Stimulated activated CD4-positive, alpha-beta T cell treated with anti-CD3 and anti-CD28 coated beads, Interleukin-4, amount 100 ng/mL, for 4 hours (primary cell): ENCODE measurements at regions not wholly inside any gene's neighbourhood (a gene's known extent, or its start where the extent isn't known, plus 50 kb on each side); places are given as distances from the start of the nearest gene placed in this dataset.

ENCODE experiments used
- DNase-seq, 2 experiments: peaks; one replicate each; pipeline ENCODE4 v3.0.0-alpha.2; 2020

DNA sequence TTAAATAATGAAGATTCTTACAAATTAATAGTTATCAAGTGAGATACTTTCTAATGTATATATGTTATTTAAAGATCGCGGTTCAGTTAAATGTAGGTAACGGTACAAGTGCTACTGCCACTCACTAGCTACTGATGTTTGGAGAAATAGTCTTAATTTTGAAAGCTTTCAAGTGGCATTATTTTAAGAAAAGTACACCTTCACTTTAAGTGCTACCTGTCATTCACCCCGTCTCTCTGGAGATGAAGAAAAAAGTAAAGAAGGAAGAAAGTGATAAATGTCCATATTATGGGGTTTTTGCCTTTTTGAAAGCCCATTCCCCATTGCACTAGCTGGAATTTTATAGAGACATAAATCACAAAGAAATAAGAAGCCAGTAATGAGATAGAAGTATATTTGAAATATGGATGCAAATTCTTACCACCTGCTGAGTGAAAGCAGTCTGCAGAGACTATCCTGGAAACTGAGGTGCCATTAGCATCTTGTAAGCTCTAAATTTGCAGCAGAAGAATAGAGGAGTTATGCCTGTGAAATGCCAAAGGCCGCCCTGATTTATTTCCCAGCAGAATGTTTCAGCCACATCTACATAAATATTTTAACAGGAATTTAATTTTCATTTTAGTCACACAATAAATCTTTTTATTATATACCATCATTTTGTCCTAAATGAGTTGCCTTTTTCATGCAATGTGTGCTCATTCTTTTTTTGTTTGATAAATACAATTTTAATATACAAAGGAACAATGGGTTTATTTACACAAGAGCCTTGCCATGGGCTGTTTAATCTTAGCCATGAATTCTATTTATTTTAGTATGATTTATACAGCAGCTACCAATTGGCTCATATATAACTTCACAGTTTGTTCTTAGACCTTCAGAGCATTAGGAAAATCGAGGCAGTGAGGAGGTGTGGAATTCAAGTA lies 489.9 kb upstream of the RAG2 start:
- no peak for DNase-seq

DNA sequence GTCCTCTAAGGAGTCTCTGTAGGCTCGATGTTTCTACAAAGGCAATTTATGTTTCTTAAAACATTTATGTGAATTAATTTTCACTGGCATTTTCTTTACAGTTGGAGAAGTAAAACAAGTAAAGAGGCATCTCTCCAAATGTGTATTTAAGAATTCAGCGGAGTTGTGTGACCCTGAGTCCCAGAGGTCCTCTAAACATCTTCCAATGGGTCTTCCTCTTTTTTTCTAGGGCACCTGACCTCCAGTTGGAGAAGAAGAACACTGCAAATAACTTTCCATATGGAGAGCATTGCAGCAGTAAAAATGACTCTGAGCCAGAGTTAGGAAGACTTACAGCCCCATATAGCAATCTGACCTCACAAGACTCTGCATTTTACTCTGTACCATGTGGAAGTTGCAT lies 480.5 kb upstream of the RAG2 start:
- no peak for DNase-seq

DNA sequence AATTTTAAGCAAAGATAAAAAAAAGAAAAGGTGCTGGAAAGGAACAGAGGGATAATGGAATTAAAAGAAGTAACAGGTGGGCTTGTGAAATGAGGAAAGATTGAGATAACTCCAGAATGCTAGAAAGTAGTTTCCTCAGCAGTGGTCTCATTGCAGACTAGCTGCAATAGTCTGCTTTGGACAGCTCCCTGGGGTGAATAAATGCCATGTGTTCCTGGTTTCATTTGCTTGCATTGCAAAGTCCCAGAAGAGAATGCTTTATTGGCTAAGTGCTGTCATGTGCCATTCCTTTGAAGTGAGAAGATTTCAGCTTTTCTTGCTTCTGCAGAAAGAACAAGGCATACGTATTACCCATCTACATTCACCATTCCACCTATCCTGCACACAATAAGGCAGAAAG lies 478.8 kb upstream of the RAG2 start:
- DNase-seq = no peak

GRCh38 chr11:37072538-37073055 lies 474.6 kb upstream of the RAG2 start:
- DNase-seq = no peak

- DNase-seq = no peak
Observed at GRCh38 chr11:37050311-37050710, 452.3 kb upstream of the RAG2 start.

GRCh38 chr11:37040921-37041320 lies 442.9 kb upstream of the RAG2 start:
- no peak for DNase-seq

- DNase-seq = no peak
Observed at GRCh38 chr11:37038911-37039310, 440.9 kb upstream of the RAG2 start.

DNA sequence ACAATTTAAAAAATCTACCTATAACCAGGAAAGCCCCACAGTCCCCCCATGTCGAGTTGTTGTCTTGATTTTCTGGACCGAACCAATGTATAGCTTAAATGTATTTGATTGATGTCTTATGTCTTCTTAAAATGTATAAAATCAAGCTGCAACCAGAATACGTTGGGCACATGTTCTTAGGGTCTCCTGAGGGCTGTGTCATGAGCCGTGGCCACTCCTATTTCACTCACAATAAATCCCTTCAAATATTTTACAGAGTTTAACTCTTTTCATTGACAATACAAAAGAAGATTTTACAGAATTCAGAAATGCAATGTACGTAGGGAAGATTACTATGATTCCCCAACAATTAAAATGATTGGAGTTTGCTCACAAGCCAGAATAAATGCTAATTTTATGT lies 428.7 kb upstream of the RAG2 start:
- no peak for DNase-seq

DNA sequence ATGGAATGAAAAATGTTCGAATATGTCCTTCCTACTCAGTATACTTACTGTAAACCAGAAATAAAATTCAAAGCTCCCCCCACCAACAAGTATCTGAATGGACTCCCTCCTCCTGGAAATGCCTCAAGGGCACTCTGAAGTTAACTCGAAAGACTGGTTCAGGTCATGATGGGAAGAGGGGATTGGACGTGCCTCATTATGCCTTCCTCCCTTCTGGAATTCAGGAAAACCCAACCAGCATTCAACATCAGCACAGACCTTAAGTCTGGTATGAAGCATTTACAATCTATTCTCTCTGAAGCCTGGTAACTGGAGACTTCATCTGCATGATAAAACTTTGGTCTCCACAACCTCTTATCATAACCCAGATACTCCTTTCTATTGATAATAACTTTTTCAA lies 428.3 kb upstream of the RAG2 start:
- DNase-seq = no peak

- no peak for DNase-seq
Observed at GRCh38 chr11:37006563-37006962, 408.5 kb upstream of the RAG2 start.

DNA sequence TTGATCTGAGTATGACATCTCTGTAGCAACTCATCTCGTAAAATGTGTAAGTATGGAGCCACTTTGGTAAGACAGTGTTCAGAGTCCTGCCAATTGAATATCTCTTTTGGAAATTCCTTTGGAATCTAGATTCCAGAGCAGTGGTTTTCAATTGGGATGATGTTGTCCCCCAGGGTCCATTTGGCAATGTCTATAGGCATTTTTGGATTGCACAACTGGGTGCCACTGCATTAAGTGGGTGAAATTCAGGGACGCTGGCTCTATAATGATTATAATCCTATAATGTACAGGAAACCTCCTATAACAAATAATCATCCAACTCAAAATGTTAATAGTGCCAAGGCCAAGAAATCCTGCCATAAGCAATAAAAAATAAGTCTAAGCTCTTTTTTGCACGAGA lies 404.8 kb upstream of the RAG2 start:
- no peak for DNase-seq

GRCh38 chr11:36997656-36998055 lies 399.6 kb upstream of the RAG2 start:
- DNase-seq = no peak

DNA sequence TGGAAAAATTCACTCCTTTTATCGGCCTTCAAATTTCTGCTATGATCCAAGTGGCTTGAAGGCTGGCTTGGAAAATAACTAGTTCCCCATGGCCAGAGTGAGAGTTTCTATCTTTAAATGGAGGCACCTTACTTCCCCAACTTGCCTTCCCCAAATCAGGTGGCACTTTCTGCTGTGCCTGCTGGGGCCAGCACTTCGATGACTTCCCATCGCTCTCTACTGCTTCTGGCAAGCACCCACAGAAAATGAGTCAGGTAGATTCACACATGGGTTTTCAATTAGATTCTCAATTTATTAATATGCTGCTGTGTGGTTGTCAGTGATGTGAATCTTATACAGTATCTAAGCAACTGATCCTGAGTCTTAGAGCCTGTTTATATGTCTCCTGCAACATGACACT lies 398.8 kb upstream of the RAG2 start:
- DNase-seq = no peak

DNA sequence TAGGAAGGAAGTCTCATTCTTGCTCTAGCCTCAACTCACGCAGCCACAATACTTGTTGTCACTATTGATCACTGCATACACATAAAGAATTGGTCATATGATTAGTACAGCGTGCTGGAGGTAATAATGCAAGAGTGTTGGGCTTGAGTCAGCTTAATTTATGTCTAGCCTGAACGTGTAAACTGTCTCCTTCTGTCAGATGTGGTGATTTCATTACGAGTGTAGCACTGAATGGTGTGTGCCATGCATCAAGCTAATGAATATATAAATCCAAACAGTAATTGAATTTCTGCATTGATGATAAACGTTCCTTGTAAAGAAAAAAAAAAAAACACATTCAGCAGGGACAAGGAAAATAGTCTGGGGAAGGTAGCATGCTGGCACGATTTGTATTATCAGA lies 396.2 kb upstream of the RAG2 start:
- DNase-seq = no peak

- no peak for DNase-seq
Observed at GRCh38 chr11:36988556-36988955, 390.5 kb upstream of the RAG2 start.

- no peak for DNase-seq
Observed at GRCh38 chr11:36985562-36985961, 387.5 kb upstream of the RAG2 start.

- no peak for DNase-seq
Observed at GRCh38 chr11:36976741-36977140, 378.7 kb upstream of the RAG2 start.

- DNase-seq = no peak
Observed at GRCh38 chr11:36974771-36975170, 376.7 kb upstream of the RAG2 start.

DNA sequence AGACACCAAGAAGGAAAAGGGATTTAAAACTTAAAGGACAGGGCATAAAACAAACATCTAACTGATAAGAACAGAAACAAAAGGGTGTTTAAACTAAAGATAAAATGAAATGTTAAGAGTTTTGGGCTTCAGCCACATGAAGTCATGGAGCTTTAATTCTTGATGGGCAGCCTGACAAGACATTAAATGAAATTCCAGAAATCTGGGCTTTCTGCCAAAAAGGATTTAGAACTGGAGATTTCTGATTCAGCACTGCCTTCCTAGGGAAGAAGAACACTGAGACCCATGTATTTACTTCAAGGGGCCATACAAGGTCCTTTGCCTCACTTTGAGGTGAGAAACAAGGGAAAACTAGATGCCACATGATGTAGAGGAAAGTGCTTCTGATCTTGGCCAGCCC lies 355.9 kb upstream of the RAG2 start:
- DNase-seq = no peak

GRCh38 chr11:36948460-36949127 lies 350.6 kb upstream of the RAG2 start:
- no peak for DNase-seq

DNA sequence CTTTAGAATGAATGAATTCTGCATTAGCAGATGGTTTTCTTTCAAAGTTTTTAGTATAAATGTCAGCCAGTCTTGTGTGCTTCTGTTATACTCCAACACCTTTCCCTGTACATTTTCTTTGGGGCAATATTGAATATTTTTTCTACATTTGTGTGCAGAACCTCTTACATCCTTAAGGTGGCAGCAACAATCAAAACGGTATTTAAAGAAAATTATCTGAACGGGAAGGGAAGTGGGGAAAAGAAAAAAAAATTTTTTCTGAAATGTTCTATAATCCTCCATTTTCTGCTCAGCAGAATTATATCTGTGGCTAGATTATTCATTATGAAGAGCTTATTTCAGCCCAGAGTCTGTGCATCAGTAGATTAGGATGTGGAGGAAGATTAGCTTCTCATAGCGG lies 347.3 kb upstream of the RAG2 start:
- no peak for DNase-seq

- no peak for DNase-seq
Observed at GRCh38 chr11:36933481-36933880, 335.4 kb upstream of the RAG2 start.

DNA sequence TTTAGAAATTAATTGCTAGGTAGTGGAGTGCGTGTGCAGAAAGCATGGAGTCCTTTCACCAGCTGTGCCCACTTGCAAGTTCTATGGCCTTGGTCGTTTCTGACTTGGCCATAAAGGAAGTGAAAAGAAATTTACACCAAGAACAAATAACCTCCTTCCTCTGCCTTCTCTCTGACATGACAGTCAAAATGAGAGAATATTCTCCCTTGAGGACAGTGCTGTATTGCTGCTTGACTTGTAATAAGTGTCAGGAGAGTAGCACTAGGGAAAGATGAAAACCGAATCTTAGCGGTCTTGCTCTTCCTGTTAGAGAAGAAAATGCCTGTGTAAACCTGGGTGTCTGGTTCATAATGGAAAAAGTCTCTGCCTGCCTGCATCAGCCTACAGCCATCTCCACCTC lies 333.1 kb upstream of the RAG2 start:
- no peak for DNase-seq

DNA sequence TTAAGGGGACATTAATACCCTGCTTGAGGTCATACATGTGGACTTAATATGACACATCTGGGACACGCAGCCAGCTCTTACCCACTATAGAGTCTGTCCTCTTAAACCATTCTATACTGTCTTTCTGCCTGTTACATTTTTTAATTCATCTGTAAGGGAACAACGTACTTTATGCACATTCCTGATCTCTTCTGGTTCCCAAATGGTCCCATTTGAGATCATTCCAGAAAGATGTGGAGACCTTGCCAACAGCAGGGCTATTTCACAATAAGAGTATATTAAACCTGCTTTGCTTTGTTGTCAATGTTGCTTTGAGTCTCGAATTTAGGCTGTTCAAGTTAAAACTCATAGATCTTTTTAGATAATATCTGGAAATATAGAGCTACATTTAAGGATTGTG lies 332.2 kb upstream of the RAG2 start:
- no peak for DNase-seq
